GM21367 (cell line): ENCODE measurements at regions not wholly inside any gene's neighbourhood (a gene's known extent, or its start where the extent isn't known, plus 50 kb on each side); places are given as distances from the start of the nearest gene placed in this dataset.

Experiments
- ATAC-seq: cut with Tn5 transposase; IDR thresholded peaks from one replicate; pipeline ENCODE4 v1.9.1; 2021; ENCODE audit not compliant: unreplicated experiment

DNA sequence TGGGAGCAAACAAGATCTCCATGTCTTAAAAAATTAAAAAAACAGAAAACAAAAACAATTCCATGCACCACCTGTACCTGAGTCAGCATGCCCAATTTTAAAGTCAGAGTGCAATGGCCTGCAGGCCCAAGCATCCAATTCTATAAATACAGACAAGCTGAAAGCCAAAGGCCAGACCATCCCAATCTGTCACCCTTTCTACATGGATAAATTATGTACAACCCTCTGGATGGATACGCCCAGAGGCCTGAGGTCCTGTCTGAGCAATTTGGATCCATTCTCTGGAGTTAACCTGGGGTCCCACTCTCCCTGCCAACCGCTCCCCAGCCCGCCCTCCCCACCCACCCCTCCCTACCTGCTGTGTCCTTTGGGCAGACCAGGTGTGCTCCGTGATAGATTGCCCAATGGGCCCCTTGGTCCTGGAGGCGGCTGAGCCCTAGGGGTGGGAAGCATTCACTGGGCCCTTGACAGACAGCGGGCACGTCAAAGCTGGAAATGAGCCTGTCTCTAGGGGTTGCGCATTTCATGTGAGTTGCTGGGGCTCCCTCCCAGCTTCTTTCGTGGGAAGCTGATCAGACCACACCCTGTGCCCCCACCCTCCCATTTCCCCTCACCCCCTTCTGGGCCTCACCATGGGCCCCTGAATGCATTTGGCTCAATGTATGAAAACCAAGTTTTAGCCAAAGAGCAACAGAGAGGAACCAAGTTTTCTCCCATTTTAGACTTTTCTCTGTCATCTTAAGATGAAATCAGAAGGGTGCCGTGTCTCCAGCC lies 171.3 kb downstream of the BCL11B start:
- no peak for ATAC-seq

- no peak for ATAC-seq
These were observed 170.0 kb downstream of the BCL11B start for GRCh38 chr14:99101855-99102461.

GRCh38 chr14:99116741-99117295 lies 155.2 kb downstream of the BCL11B start:
- no peak for ATAC-seq

- ATAC-seq: no peak
These were observed 154.3 kb downstream of the BCL11B start for GRCh38 chr14:99117671-99118045.

- no peak for ATAC-seq
These were observed 153.8 kb downstream of the BCL11B start for GRCh38 chr14:99118046-99118721.

- ATAC-seq: no peak
These were observed 153.1 kb downstream of the BCL11B start for GRCh38 chr14:99118946-99119345.
